ENCODE measurements at regions not wholly inside any gene's neighbourhood (a gene's known extent, or its start where the extent isn't known, plus 50 kb on each side); places are given as distances from the start of the nearest gene placed in this dataset.

- DNase-seq: no peak
Measured at GRCh38 chr6:103236923-103237322, 1622.8 kb downstream of the HACE1 start.

DNA sequence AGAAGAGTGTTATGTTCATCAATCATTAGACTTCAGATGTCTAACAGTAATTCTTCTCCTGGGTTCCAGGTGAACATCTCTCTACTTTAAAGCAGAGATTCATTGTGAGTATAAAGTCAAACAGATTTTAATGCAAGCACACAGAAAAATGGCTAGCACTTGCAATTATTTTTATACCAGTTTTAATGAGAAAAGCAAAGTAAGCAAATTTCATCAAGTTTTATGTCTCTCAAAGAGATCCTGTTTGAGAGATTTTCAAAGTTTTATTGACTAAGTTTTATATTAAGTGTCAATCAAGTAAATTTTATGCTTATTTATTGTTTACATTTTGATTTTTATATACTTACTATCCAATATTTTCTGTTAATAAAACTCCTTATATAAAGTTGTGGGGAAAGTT, 1628.5 kb downstream of the HACE1 start:
- DNase-seq: no peak

DNA sequence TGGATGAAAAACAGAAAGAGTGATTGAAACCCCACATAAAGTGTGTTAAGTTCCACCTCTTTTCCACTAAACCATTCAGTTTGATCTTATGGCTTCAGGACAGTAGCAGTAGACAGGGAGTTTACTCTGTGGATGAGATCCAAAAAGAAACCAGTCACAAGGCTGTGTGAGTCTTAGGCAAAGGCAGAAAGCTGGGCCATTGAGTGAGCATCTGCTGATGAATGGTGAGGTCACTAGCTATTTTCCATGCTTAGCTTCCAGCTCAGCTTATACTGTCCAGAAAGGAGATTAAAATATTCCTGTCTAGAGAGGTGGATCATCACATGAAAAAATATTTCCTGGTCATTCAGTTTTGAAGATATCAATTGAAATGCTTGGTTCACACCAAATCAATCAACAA, 1643.9 kb downstream of the HACE1 start:
- DNase-seq: no peak

- DNase-seq: no peak
Measured at GRCh38 chr6:103210686-103211085, 1649.0 kb downstream of the HACE1 start.

GRCh38 chr6:103198386-103198785, 1661.3 kb downstream of the HACE1 start:
- DNase-seq: no peak

DNA sequence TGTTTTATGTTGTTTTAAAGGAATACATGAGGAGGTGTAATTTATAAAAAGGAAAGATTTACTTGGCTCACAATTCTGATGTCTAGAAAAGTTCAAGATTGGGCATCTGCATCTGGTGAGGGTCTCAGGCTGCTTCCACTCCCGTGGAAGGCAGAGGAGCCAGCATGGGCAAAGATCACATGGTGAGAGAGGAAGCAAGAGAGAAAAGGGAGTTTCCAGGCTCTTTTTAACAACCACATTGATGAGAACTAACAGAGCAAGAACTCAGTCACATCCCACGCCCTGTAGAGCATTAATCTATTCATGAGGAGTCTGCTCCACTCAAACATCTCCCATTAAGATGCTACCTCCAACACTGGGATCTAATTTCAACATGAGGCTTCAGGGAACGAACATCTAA, 1666.3 kb downstream of the HACE1 start:
- no peak for DNase-seq

DNA sequence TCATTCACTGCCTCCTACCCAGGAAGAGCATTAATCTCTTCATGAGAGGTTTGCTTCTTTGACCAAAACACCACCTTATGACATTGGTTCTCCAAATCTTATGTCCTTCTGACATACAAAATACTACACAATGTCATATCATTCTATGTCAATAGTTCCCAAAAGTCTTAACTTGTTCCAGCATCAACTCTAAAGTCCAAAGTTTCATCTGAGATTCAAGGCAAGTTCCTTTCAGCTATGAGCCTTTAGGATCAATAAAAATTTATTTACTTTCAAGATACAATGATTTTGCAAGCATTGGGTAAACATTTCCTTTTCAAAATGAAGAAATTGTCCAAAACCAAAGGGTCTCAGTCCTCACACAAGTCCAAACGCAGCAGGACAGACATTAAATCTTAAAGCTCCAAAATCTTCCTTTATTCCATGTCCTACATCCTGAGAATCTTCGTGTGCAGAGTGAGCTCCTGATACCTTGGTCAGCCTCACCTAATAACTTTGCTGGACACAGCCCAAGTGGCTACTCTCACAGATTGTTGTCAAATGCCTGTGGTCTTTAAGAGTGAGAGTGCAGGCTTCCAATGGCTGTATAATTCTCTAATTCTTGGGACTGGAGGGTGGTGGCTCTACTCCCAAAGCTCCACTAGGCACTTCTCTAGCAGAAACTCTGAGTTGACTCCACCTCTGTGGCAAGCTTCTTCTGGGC, 1668.2 kb downstream of the HACE1 start:
- no peak for DNase-seq

DNA sequence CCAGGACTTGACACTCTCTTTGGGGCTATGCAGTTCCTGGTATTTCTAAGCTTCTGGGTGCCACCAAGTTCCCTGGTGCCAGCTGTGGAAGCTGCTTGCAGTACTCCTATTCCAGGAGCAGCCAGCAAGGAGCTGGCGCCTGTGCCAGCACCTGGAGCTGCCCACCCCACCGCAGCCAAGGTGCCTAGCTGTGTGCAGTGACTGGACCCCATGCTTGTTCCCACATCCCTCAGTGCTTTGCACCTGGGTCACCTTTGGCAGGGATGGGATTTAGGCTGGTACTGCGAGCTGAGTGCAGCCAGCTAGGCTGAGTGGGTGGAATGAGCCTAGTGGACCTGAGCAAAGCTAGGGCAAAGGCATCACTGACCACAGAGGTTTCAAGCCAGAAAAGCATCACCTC, 1674.9 kb downstream of the HACE1 start:
- no peak for DNase-seq

GRCh38 chr6:103183831-103184411, 1675.8 kb downstream of the HACE1 start:
- no peak for DNase-seq

DNA sequence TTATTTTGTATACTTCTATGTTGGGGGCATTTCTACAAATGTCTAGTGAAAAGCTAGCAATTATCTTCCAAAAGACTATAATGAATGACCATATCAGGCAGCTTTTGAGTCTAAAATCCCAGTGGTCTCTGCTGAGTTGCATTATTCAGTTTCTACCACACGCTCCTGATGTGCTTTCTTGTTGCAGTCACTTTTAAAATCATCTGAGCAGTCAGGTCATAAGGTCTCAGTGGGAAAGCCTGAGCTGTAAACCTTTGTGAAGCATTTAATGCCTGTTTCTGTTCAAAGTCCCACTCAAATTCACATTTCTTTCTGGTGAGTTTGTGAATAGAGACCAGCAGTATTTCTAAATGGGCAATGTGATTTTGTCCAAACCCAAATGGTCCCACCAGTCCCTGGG, 1681.5 kb downstream of the HACE1 start:
- no peak for DNase-seq

DNA sequence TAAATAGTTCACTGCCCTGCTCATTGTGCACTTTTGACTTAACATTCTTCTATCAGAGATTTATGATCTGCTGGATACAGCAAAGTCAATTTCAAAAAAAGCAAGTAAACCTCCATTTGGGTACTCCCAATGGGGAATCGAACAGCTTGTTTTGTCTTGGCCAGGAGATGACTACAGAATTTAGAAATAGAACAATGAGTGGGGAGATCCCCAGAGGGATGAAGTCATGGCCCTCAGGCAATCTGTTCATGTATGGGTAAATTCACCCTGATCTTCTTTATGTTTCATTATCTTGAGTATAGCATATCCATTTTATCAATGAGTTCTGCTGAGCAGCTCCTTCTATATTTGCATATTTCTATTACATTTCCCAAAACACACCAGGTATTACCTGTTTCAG, 1681.9 kb downstream of the HACE1 start:
- no peak for DNase-seq

DNA sequence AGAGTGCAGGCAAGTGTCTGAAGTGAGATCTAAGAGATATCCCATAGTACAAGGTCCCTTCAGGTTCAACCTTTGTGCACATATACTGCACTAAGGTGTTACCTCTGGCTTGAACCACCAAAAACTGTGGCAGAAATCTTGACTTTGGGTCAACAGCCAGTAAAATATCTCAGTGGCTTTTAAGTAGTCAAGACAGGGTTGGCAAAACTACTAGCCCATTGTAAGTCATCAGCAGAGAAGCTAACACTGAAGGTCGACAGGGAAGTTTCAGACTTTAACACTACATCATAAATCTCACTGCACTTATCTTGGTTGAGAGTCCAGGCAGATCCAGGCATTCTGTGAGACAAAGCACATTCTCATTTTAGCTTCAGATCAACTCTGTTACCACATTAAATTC, 1684.7 kb downstream of the HACE1 start:
- DNase-seq: no peak

DNA sequence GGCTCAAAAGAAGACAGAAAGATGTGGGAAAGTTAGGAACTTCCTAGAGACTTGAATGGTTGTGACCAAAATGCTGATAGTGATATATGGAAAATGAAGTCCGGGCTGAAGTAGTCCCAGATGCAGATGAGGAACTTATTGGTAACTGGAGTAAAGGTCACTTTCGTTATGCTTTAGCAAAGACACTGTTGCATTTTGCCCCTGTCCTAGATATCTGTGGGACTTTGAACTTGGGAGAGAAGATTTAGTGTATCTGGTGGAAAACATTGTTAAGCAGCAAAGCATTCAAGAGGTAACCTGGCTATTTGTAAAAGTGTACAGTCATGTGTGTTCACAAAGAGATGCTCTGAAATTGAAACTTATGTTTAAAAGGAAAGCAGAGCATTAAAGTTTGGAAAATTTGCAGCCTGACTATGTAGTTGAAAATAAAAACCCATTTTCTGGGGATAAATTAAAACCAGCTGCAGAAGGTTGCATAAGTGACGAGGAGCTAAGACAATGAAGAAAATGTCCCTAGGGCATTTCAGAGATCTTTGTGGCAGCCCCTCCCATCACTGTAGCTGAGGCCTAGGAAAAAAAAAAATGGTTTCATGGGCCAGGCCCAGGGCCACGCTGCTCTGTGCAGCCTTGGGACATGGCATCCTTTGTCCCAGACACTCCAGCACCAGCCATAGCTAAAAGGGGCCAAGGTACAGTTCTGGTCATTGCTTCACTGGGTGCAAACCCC, 1692.2 kb downstream of the HACE1 start:
- DNase-seq: no peak

DNA sequence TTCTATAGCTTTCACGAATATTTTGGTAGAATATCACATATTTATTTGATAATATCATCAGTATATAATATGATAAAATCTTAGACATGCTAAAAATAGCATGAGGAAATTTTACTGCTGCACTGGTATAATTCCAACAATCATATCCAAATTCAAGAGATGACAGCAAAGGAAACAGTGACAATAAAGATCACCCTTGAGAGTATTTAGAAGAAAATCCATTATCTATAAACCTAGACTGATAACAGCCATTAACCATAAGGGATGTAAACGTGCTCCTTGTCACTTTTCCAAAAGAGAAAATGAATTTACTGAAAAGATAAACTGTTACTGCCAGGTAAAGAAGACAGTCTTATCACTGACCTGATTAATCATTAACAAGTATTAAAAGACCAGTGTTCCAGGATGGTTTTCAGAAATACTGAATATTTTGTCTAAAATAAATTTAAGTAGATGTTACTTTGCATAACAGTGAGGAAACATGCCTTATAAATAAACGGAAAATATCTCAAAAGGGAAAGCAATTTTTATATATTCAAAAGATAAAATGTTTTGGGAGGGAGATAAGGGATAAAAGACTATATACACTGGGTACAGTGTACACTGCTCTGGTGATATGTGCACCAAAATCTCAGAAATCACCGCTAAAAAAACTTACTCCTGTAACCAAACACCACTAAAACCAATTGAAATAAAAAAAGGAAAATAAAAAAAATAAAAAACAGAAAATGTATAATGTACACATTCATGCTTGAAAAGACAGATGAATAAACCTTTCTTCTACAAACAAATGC, 1704.7 kb downstream of the HACE1 start:
- DNase-seq: no peak

GRCh38 chr6:103153016-103153415, 1706.7 kb downstream of the HACE1 start:
- no peak for DNase-seq

- DNase-seq: no peak
Measured at GRCh38 chr6:103142902-103143301, 1716.8 kb downstream of the HACE1 start.

DNA sequence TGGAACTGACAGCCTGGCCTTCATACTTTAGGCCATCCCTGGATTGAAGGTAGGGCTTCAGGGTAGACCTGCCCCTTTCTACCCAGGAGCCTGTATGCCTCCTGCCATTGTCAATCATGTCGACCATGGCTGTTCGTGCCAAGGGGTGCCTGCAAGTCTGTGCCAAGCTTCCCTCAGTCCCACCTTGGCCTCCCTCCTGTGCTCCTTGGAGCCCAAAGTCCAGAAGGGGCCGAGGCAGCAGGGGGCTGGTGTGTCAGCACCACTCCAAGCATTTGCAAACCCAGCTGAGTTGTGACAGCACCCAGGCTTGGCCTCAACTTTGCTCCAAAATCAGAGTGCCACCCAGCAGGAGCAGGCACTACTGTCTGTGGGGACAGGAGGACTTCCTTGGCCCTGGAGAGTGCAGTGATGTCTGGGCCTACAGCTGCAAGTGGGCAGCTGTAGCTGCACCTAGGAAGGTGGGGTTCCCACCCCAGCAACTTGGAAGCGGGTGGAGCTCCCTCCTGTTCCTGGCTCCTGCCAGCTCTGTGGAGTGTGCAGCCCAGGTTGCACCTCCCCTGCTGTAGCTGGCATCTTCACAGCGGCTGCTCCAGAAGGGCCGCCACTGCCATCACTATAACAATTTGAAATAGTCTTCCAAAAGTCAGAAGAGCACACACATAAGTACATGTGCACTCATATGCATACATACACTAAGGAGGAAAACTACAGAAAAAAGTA, 1719.3 kb downstream of the HACE1 start:
- no peak for DNase-seq

- DNase-seq: no peak
Measured at GRCh38 chr6:103139377-103139776, 1720.3 kb downstream of the HACE1 start.

DNA sequence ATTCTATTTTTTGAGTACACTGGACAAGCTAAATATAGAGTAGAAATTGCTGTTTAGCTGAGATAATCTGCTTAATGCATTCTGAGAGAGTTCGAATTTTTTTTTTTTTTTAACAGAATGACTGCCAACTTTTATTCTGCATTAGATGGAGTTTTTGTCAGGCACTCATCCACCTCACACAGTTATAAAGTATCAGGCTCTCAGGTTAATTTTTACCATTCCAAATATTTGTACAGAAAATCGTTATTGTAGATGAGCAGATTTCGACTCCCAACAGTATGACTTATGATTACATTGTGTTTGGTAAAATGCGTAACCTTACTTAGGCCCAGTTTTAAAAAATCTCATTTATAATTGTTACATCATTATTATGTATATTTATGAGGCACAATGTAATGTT, 1731.0 kb downstream of the GRIK2 start:
- DNase-seq: no peak

GRCh38 chr6:103122766-103123601, 1729.5 kb downstream of the GRIK2 start:
- DNase-seq: no peak

DNA sequence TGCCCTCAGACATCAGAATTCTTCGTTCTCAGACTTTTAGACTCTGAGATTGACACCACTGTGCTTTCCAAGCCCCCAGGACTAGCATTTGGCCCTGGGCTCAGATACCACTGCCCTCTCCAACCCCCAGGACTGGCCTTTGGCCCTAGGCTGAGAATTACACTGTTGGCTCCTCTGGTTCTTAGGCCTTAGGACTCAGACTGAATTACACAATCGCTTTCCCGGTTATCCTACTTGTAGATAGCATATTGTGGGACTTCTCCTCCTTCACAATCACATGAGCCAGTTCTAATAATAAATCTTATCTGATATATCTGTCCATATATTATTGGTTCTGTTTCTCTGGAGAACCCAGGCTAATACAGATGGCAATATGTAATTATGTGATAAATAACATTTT, 1725.5 kb downstream of the GRIK2 start:
- DNase-seq: no peak

DNA sequence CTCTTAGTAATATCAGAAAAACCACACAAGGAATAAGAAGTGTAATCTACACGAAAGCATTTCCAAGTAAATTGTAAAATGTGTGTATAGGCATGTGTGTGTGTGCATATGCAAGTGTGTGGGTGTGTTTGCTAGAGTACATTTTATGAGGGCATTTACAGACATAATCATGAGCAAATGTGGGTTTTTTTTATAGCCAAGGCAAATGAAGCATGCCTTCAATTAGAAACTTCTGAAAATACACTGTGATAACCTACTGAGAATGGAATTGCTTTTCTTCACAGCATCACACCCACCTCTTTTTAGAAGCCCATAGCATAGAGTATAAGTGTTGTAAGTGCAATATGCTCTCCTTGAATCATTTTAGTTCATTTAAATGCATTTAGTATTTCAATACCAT, 1721.1 kb downstream of the GRIK2 start:
- no peak for DNase-seq

Data from CD4-positive, alpha-beta T cell treated with Interleukin-4 for 4 hours (primary cell).